Fibroblast of lung (primary cell): ENCODE measurements at regions not wholly inside any gene's neighbourhood (a gene's known extent, or its start where the extent isn't known, plus 50 kb on each side); places are given as distances from the start of the nearest gene placed in this dataset.

Experiments used
- CTCF ChIP-seq, 2 donors: IDR thresholded peaks in 1 of 2; conservative IDR thresholded peaks in 1 of 2; 1 replicate in 1 of 2; 2 replicates in 1 of 2; pipeline ENCODE4 v1.5.1; 2011 to 2012; ENCODE audit warnings: low read length in 2 of 2, control low read depth in 1 of 2, inconsistent platforms in 1 of 2, low read depth in 1 of 2, mild to moderate bottlenecking in 1 of 2
- EZH2 ChIP-seq: IDR thresholded peaks from 2 replicates; pipeline ENCODE4 v1.5.1; 2012; ENCODE audit warnings: low read length, control low read depth, mild to moderate bottlenecking; ENCODE audit errors: missing control alignments

DNA sequence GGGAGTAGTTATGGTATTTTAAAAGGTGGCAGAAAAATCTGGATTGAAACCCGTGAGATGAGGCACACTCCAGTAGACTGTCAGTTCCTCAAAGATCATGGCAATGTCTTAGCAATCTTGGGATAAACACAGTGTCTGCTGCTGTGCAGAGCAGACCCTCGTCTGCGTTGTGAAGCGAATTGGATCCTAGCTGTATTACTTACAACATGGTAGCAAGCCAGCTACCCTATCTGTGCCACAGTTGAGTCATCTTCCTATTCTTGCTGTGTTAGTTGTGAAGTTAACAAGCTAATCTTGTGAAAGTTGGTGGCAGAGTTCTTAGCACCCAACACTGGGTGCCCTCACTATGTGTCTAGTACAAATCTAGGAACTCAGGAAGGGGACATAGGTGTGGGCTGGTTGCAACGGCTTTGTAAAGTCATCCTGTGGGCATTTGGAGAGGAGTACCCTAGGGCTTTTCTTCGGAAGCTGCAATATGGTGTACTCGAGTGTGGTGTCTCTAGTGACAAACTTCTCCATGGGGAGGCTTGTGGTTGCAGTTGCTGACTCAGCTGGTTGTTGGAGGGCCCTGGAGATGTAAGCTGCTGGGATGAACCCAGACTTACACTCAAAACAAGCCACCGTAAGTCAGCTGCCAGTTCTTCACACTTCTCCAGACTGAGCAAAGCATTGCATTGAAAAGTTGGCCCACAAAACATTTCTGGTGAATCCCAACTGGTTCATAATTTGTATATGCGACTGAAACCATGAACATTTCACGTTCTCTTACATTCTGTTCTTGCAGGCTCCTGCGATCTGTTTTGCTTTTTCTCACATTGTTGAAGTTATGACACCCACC, 61.5 kb downstream of the ADCYAP1 start:
- TF ChIP-seq CTCF (conservative IDR thresholded peaks at IDR 0.05 in 1 of 2, IDR thresholded peaks at IDR 0.05 in 1 of 2; ENCODE audit: low read depth in 1 of 2, low read length in 2 of 2) (no peak), EZH2 (no peak)
